Dermis blood vessel endothelial cell (primary cell): ENCODE measurements at regions not wholly inside any gene's neighbourhood (a gene's known extent, or its start where the extent isn't known, plus 50 kb on each side); places are given as distances from the start of the nearest gene placed in this dataset.
"Not testable (repeated sequence)": the region's sequence is repeated elsewhere in the genome, so short reads cannot be mapped to it uniquely, and the experiment has no call there.

ENCODE experiments used
- DNase-seq: peaks from one replicate; pipeline ENCODE4 v3.0.0; 2010

- no peak for DNase-seq
These were observed 774.0 kb upstream of the POU3F4 start for GRCh38 chrX:82734140-82734539.

GRCh38 chrX:82738313-82738712 is 769.8 kb upstream of the POU3F4 start:
- not testable (repeated sequence) for DNase-seq

DNA sequence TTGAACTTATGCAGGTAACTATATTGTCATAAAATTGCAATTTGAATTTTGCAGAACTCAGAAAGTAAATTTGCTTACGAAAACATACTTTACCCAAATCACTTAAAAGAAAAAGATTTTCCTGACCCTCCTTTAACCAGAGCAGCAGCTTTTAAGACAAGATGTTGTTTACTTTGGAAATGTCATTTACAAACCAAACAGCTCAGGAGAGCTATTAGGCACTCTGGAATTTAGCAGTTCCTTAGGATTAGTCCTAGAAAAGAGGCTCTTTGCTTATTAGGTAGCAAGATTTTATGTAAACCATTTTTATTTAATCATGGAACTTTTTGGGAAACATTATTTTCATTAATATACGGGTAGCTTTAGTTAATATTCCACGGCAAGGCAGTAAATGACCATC is 765.7 kb upstream of the POU3F4 start:
- no peak for DNase-seq

GRCh38 chrX:82745725-82746124 is 762.4 kb upstream of the POU3F4 start:
- DNase-seq: not testable (repeated sequence)

- DNase-seq: peak; percentile 3
These were observed 759.1 kb upstream of the POU3F4 start for GRCh38 chrX:82748906-82749505.

DNA sequence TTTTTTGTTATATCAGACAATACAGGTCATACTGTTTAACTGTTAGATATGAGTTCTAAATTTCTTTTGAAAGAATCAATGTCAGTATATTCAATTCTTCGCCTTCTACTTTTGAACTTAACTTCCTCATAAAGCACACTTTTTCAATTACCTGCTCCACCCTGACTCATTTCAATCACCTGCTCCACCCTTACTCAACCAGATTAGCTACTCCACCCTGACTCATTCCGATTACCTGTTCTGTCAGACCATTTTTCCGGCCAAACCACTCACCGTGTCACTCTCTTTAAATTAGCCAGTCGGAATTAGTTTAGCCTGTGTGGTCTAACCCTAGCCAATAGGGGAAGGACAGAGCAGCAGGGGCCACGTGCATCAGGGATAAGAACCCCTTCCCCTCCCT is 751.8 kb upstream of the POU3F4 start:
- DNase-seq: no peak

DNA sequence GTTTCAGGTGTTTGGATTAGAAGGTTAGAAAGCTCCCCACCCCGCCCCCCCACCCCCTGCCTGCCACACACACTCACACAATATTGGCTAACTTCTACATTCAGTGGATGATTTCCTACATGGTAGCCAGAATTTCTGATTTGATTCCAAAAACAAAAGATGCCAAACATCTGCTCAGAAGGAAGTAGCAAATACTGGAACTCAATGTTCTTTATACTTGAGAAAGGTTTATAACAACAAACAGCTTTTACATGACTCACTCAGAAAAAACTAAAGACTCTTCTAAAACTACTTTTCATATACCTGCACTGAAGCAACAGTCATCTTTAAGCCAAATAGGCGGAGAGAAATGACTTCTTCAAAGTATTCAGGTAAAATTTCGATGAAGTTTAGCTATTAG is 750.5 kb upstream of the POU3F4 start:
- peak; percentile 8 for DNase-seq

- no peak for DNase-seq
These were observed 743.6 kb upstream of the POU3F4 start for GRCh38 chrX:82764521-82764920.

DNA sequence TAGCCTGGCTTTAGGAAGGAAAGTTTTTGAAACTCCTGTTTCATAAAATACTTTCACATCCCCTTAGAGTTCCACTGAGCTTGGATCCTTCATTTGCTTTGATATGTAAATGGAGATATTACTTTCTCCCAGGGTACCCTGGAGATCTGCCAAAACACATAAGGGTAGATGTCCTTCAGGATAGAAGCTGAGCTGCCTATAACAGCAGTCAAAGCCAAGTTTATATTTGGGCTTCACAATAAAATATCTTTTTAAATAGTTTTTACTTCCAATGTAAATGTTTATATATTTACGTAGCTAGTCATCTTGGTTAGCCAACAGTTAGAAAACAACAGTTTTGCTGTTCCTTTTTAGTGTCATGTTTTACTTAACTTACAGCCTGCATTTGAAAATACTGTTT is 742.3 kb upstream of the POU3F4 start:
- DNase-seq: no peak

DNA sequence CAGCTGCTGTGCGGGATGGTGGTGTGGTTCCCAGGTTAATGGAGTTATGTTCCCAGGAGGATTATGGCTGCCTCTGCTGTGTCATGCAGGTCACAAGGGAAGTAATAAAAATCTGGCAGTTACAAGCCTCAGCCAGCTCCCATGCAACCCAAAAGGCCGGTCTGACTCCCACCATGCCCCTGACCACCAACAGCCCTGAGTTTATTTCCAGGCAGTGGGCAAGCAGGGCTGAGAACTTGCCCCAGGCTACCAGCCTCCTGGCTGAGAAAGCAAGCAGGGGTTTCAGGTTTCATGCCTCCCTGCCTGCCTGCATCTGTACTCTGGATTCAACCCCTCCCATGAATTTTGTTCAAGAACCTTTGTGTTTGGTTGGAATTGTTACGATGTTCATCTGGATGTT is 732.7 kb upstream of the POU3F4 start:
- no peak for DNase-seq

GRCh38 chrX:82782014-82782413 is 726.1 kb upstream of the POU3F4 start:
- no peak for DNase-seq

DNA sequence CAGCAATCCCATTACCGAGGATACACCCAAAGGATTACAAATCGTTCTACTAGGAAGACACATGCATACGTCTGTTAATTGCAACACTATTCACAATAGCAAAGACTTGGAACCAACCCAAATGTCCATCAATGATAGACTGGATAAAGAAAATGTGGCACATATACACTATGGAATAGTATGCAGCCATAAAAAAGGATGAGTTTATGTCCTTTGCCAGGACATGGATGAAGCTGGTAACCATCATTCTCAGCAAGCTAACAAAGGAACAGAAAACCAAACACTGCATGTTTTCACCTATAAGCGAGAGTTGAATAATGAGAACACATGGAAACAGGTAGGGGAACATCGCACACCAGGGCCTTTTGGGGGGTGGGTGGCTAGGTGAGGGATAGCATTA is 695.2 kb upstream of the POU3F4 start:
- not testable (repeated sequence) for DNase-seq

GRCh38 chrX:82813671-82814078 is 694.4 kb upstream of the POU3F4 start:
- peak; percentile 25 for DNase-seq

DNA sequence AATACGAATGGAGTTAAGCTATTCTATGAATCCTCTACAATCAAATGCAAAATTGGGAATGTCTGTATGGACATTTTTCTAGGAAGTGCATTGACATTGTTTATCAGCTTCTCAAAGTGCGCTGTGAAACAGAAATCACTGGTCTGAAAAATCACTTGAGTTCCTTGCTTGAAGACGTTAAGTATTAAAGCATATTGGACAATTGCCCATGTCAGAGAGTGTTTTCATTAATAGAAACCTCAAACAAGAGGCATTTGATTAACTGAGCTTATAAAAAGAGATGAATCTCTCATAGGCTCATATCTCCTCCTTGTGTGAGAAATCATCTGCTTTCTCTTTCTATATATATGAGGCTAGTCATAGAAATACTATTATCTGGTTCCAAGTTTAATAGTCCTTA is 692.1 kb upstream of the POU3F4 start:
- DNase-seq: no peak

- no peak for DNase-seq
These were observed 691.5 kb upstream of the POU3F4 start for GRCh38 chrX:82816562-82816961.

- no peak for DNase-seq
These were observed 665.8 kb upstream of the POU3F4 start for GRCh38 chrX:82842286-82842685.

DNA sequence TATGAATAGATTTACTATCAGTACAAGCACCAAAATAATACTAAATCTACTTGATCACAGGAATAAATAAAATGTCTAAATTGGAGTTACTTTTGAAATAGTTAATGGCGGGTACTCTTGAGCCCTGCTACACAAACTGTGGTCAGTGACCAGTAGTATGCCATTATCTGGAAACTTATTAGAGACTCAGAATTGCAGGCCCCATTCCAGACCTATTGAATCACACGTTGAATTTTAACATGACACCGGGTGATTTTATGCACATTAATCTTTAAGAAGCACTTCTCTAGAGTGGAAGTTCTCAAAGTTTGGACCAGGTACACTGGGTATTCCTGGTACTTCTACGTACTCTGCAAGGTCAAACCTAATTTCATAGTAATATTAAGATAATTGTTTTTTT is 660.0 kb upstream of the POU3F4 start:
- no peak for DNase-seq
